GM23338 (cell line): ENCODE measurements at regions not wholly inside any gene's neighbourhood (a gene's known extent, or its start where the extent isn't known, plus 50 kb on each side); places are given as distances from the start of the nearest gene placed in this dataset.

Source experiments
- CTCF ChIP-seq, 2 experiments: fragments of 200-600 bp in 1 of 2; sonication (generic) in 1 of 2; conservative IDR thresholded peaks; 2 replicates each; pipeline versions ENCODE4 v1.5.1 to v1.6.1; 2016 to 2017; ENCODE audit warnings: antibody characterized with exemption in 2 of 2, low read depth in 2 of 2, mild to moderate bottlenecking in 2 of 2, moderate library complexity in 1 of 2
- EZH2 ChIP-seq: fragments of 200-600 bp; sonication (generic); IDR thresholded peaks from one replicate; pipeline ENCODE4 v1.8.0; 2017; ENCODE audit warnings: antibody characterized with exemption, mild to moderate bottlenecking, low read depth; ENCODE audit not compliant: unreplicated experiment
- EZH2phosphoT487 ChIP-seq: fragments of 200-600 bp; sonication (generic); IDR thresholded peaks from one replicate; pipeline ENCODE4 v1.8.1; 2018; ENCODE audit warnings: antibody characterized with exemption; ENCODE audit not compliant: unreplicated experiment
- NANOG ChIP-seq: IDR thresholded peaks from 2 replicates; pipeline ENCODE4 v1.6.1; 2016; ENCODE audit warnings: antibody characterized with exemption, borderline replicate concordance
- POLR2AphosphoS5 ChIP-seq: IDR thresholded peaks from 2 replicates; pipeline ENCODE4 v1.6.1; 2016; ENCODE audit warnings: antibody characterized with exemption, low read depth
- TF ChIP-seq, protein P1 (sequence below): IDR thresholded peaks from one replicate; pipeline ENCODE4 v1.6.1; 2018; ENCODE audit warnings: antibody characterized with exemption; ENCODE audit not compliant: unreplicated experiment

DNA sequence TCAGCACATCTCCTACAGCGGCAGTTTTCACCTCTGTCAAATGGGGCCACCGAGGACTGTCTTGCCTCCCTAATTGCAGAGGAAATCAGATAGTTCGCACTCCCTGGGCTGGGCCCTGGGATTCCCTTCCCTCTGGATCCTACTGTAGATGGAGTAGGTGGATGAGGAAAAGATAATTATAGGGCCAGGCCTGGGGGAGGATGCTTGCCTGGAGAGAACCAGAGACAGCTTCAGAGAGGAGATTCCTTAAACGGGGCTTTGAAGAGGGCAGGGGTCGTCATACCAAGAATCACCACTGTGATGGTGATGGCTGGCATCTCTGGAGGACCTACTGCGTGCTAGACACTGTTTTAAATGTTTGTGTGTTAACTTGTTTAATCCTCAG lies 50.8 kb upstream of the SLC6A6 start:
- TF ChIP-seq CTCF (conservative IDR thresholded peaks at IDR 0.05; ENCODE audit: low read depth in 2 of 2) (no peak; a peak in 1 of 4 replicates), POLR2AphosphoS5 (no peak), EZH2phosphoT487 (no peak), EZH2 (no peak), NANOG (no peak)
- TF ChIP-seq, protein P1, sequence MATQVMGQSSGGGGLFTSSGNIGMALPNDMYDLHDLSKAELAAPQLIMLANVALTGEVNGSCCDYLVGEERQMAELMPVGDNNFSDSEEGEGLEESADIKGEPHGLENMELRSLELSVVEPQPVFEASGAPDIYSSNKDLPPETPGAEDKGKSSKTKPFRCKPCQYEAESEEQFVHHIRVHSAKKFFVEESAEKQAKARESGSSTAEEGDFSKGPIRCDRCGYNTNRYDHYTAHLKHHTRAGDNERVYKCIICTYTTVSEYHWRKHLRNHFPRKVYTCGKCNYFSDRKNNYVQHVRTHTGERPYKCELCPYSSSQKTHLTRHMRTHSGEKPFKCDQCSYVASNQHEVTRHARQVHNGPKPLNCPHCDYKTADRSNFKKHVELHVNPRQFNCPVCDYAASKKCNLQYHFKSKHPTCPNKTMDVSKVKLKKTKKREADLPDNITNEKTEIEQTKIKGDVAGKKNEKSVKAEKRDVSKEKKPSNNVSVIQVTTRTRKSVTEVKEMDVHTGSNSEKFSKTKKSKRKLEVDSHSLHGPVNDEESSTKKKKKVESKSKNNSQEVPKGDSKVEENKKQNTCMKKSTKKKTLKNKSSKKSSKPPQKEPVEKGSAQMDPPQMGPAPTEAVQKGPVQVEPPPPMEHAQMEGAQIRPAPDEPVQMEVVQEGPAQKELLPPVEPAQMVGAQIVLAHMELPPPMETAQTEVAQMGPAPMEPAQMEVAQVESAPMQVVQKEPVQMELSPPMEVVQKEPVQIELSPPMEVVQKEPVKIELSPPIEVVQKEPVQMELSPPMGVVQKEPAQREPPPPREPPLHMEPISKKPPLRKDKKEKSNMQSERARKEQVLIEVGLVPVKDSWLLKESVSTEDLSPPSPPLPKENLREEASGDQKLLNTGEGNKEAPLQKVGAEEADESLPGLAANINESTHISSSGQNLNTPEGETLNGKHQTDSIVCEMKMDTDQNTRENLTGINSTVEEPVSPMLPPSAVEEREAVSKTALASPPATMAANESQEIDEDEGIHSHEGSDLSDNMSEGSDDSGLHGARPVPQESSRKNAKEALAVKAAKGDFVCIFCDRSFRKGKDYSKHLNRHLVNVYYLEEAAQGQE = no peak
